Hematopoietic multipotent progenitor cell treated with erythropoietin and hydrocortisone succinate and interleukin-3 and kit ligand, for 6 days (in vitro differentiated cells): ENCODE measurements at regions not wholly inside any gene's neighbourhood (a gene's known extent, or its start where the extent isn't known, plus 50 kb on each side); places are given as distances from the start of the nearest gene placed in this dataset.
A peak's percentile ranks its signal among the peaks of the same experiment; 100 is the strongest.
"Not testable (repeated sequence)": the region's sequence is repeated elsewhere in the genome, so short reads cannot be mapped to it uniquely, and the experiment has no call there.

Source experiments
- DNase-seq: peaks from one replicate; pipeline ENCODE4 v3.0.0-alpha.2; 2015

GRCh38 chr3:106943071-106943470 lies 434.2 kb upstream of the CCDC54 start:
- no peak for DNase-seq

DNA sequence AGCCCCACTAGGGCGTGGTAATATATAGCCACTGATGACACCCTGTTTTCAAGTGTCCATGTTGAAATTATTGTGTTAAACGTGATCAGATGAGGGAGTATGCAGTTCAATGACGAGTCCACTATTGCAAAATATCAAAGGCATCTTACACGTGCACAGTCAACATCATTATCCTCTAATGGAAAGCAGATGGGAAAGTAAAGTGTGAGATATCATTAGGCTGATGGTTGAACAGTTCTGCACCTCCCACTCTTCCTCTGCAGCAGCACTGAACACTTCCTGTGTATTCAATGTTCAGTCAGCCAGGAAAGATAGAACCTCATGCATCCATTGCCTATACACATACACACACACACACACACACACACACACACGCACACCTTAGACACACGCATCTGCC lies 431.8 kb upstream of the CCDC54 start:
- DNase-seq = no peak

- no peak for DNase-seq
Observed at GRCh38 chr3:106946866-106947265, 430.4 kb upstream of the CCDC54 start.

DNA sequence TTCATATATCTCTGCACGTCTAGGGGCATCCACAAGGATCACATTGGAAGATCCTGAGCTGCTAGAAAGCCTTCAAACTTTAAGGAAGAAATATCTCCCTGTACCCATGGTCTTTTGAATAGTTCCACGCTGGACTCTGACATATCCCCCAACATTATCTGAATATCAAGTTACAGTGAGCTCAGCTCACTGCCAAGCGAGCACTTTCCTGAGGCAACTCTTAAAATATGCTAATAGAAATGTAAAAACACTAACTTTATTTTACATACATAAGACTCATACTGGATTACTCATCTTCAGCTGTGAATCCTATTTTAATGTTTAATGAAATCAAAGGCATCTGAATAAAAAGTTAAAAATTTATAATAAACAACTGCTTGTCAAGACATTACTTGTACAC lies 420.2 kb upstream of the CCDC54 start:
- no peak for DNase-seq

DNA sequence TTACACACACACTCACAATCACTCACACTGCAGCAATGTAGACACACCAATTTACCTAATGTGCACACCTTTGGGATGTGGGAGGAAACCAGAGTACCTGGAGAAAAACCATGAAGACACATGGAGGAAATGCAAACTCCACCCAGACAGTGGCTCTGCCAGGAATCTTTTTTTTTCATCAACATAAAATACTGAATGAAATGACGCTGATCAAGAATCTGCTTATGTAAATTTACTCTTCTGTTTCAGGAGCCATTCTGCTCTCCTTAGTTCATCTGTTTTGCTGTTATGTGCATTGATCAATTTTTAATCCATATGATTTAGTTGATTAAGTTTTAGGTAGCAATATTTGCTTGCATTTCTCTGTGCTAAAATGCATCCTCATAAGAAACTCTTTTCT lies 414.2 kb upstream of the CCDC54 start:
- no peak for DNase-seq

GRCh38 chr3:106963442-106963841 lies 413.8 kb upstream of the CCDC54 start:
- DNase-seq = no peak

- no peak for DNase-seq
Observed at GRCh38 chr3:106965307-106965706, 411.9 kb upstream of the CCDC54 start.

DNA sequence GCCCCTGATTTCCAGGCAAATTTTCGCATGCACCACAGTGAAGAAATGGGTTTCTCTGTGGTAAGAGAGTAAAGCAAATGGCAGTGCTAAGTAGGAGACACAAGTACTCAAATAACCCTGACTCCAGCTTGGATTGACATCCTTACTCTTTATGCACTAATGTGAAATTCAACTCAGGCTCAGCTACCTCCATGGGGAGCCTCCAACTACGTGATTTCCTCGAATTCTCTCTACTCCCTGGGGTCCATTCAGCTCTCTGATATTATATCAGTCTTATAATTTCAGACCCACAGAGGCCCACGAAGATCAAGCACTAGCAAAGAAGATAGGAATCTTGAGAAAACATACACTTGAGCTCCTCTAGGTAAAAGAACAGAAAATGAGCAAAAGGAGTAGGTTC lies 407.6 kb upstream of the CCDC54 start:
- no peak for DNase-seq

- no peak for DNase-seq
Observed at GRCh38 chr3:106981392-106981791, 395.8 kb upstream of the CCDC54 start.

- no peak for DNase-seq
Observed at GRCh38 chr3:106985721-106986120, 391.5 kb upstream of the CCDC54 start.

- DNase-seq = not testable (repeated sequence)
Observed at GRCh38 chr3:106998841-106999682, 378.2 kb upstream of the CCDC54 start.

DNA sequence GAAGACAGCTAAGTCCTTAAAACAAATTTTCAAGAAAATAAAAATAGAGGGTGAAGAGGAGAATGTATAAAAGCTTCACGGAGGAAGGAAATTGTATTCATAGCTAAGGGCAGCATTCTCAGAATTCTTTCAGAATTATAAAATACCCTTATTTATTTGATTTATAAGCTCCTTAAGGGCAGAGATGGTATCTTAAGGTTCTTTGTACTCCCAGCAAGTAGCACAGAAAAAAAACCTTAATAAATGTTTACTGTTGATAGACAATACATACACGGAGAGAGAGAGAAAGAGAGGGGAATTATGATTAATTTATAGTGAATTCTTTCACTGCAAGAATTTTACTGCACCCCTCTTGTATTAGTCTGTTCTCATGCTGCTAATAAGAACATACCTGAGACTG lies 375.6 kb upstream of the CCDC54 start:
- DNase-seq = no peak

DNA sequence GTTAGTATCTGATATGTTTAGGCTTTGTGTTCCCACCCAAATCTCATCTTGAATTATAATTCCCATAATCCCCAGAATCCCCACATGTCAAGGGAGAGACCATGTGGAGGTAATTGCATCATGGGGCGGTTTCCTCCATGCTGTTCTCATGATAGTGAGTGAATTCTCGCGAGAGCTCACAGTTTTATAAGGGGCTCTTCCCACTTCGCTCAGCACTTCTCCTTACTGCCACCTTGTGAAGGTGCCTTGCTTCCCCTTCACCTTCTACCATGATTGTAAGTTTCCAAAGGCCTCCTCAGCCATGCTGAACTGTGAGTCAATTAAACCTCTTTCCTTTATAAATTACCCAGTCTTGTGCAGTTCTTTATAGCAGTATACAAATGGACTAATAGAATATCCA lies 371.9 kb upstream of the CCDC54 start:
- DNase-seq = not testable (repeated sequence)

GRCh38 chr3:107008213-107008612 lies 369.0 kb upstream of the CCDC54 start:
- no peak for DNase-seq

DNA sequence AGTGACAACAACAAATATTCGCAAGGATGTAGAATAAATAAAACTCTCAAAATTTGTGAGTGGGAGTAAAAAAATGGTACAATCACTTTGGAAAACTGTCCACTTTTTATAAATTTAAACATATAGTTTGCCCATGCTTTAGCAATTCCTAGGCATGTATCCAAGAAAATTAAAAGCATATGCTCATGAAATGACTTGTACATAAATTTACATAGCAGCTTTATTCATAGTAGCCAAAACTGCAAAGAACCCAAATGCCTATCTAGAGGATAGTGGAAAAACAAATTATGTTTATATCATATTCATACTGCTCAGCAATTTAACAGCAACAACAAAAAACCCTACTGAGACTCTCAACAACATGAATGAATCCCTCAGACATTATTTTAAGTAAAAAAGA lies 363.6 kb upstream of the CCDC54 start:
- DNase-seq = no peak

DNA sequence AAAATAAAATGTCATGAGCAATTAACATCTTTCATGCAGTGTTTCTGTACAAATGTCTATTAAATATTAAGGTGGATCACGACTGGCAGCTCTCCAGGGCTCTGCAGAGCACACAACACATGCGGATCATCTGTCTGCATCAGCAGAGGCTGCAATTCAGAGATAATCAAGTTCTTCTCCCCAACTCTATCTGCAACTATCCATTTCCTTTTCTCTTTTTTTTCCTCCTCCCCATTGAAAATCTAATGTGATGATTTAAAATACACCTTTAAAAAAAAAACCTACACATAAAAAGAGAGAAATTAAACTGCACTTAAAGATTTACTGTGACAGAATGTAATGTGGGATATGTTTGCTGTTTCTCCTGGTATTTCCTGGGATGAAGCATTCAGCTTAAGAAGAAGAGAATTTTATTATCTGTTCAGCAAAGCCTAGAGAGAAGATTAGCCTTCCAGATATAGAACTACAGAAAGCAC lies 352.6 kb upstream of the CCDC54 start:
- DNase-seq = peak; percentile 26

DNA sequence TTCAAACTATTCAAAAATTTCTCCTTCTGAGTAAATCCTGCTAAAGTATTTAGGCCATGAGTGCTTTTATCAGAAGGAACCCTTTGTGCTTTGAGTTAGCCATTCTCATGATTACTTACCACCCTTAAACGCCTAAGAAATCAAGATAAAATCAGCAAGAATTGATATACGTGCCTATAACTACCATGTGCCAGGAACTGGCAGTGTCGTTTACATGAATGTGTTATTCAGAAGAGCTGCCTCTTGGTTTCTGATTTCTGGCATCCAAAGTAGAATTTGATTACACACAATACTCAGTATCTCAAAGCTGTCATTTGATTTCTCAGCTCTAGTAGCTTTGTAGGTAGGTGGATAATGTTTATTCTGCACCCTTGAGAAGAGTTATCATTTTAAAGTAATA lies 351.3 kb upstream of the CCDC54 start:
- DNase-seq = no peak

DNA sequence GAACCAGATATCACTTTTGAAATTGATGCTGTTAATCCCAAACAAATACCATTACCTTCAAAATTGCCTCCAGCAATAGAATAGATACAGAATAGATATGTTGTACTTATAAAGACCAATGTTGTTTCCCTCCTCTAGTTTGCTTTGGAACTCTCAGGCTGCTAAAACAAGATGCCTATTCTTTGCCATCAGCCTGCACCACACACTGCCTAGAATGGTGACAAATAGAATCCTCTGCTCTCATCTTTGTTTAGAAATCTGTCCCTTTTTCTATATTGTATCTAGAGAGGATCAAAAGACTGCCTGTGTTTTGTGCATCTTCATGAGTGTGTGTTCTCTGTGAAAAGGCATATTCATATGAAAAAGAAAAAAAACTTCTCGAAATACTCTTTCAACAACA lies 349.2 kb upstream of the CCDC54 start:
- no peak for DNase-seq

DNA sequence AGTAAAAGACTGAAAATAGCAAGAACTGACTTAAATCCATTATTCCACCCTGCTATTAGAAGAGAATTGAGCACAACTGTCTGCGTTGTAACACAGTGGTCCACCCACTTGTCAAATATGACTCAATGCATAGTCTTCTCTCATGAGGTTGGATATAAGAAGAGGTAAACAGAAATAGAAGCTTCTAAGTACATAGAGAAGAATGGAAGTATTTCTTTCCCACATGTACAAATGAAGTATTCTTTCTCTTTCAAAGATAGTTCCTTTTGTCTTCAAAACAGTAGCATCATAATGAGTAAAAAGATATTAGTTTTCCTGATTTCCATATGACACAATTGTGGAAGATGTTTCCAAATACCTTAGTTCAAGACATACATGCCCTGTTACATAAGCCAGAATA lies 348.6 kb upstream of the CCDC54 start:
- no peak for DNase-seq

DNA sequence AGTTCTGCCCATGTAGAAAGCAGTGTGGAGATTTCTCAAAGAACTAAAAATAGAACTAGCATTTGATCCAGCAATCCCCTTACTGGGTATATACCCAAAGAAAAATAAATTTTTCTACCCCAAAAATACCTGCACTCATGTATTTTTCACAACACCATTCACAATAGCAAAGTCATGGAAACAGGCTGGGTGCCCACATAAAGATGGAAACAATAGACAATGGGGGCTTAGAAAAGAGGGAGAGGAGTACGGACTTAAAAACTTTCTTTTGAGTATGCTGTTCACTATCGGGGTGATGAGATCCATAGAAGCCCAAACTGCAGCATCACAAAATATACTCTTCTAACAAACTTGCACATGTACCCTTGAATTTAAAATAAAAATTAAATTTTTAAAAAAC lies 345.1 kb upstream of the CCDC54 start:
- DNase-seq = no peak

- no peak for DNase-seq
Observed at GRCh38 chr3:107034142-107034541, 343.1 kb upstream of the CCDC54 start.

GRCh38 chr3:107035176-107035575 lies 342.1 kb upstream of the CCDC54 start:
- no peak for DNase-seq

DNA sequence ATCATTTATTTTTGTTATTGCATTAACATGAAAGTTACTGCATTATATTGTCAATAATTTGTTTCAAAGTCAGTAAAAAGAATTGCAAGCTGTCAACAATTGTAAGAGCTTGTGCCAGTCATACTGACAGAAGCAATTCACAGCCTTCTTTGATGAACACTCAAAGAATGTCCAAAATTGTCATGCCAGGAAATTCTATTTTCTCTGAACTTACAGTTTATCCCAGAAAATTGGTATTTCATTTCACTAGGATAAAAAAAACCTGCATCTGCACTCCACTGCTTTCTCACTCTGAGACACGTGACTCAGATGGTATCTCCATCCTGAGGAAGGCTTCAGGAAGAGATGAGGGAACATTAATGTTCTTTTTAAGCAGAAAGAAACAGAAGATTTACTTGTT lies 332.6 kb upstream of the CCDC54 start:
- no peak for DNase-seq

DNA sequence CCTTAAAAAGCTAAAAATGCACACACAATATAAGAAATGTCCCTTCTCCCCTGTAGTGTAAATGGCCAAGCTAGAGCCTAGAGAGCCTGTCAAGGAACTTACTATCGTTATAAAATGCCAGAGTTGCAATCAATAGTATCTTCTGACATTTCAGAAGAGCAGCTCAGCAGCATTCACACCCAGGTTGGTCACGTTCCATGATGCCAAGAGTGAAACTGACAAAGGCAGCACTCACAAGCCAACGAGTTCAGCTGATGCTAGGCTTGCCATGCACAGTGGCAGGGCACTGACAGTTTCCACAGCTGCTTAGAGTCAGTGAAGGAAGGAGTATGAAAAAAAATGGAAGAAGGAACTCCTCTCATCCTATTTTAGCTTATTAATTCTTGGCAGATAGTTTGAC lies 331.4 kb upstream of the CCDC54 start:
- DNase-seq = no peak
